ENCODE measurements at regions not wholly inside any gene's neighbourhood (a gene's known extent, or its start where the extent isn't known, plus 50 kb on each side); places are given as distances from the start of the nearest gene placed in this dataset.

GRCh38 chr3:153767601-153768560 lies 353.3 kb upstream of the ARHGEF26 start:
- H3K4me3 ChIP-seq (ENCODE audit: low read length), result no peak overlapping the region
- peaks cover 48% of the 10 kb centered on the region for H3K4me1 ChIP-seq (ENCODE audit: control insufficient read depth, low read length)
- H3K36me3 ChIP-seq (ENCODE audit: control insufficient read depth, low read length), result peaks cover 3% of the 10 kb centered on the region
- H3K4me2 ChIP-seq (ENCODE audit: low read length), result no peak overlapping the region
- no peaks in the 10 kb centered on the region; the same call in 1 of the 2 replicates for H3K9me3 ChIP-seq (ENCODE audit: control insufficient read depth, insufficient read depth, low read length)
- no peaks in the 10 kb centered on the region for H3K79me2 ChIP-seq (ENCODE audit: control insufficient read depth, low read length)
- no peak for TF ChIP-seq EZH2phosphoT487 (IDR thresholded peaks at IDR 0.05; ENCODE audit: borderline replicate concordance, low read length)
- TF ChIP-seq, protein P1, sequence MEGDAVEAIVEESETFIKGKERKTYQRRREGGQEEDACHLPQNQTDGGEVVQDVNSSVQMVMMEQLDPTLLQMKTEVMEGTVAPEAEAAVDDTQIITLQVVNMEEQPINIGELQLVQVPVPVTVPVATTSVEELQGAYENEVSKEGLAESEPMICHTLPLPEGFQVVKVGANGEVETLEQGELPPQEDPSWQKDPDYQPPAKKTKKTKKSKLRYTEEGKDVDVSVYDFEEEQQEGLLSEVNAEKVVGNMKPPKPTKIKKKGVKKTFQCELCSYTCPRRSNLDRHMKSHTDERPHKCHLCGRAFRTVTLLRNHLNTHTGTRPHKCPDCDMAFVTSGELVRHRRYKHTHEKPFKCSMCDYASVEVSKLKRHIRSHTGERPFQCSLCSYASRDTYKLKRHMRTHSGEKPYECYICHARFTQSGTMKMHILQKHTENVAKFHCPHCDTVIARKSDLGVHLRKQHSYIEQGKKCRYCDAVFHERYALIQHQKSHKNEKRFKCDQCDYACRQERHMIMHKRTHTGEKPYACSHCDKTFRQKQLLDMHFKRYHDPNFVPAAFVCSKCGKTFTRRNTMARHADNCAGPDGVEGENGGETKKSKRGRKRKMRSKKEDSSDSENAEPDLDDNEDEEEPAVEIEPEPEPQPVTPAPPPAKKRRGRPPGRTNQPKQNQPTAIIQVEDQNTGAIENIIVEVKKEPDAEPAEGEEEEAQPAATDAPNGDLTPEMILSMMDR (IDR thresholded peaks at IDR 0.05; ENCODE audit: low read depth, low read length, poor library complexity, severe bottlenecking), result no peak
- no peaks in the 10 kb centered on the region for H3K27me3 ChIP-seq (ENCODE audit: control insufficient read depth, low read length)
- peaks cover 9% of the 10 kb centered on the region for H3F3A ChIP-seq (ENCODE audit: control insufficient read depth, insufficient read depth)
- no peaks in the 10 kb centered on the region for H3K9me2 ChIP-seq (replicated peaks; ENCODE audit: control insufficient read depth, low read length)
- no peak overlapping the region for H3K27ac ChIP-seq (ENCODE audit: low read depth, low read length)
- no peaks in the 10 kb centered on the region for H4K20me1 ChIP-seq (ENCODE audit: control insufficient read depth, insufficient read depth, low read depth, low read length)

GRCh38 chr3:153768561-153769469 lies 352.4 kb upstream of the ARHGEF26 start:
- H3K4me2 ChIP-seq (ENCODE audit: low read length), result 0 out of 2 replicates have a peak overlapping the region, but pooled peaks have one; percentile 20
- peaks cover 39% of the 10 kb centered on the region for H3K4me1 ChIP-seq (ENCODE audit: control insufficient read depth, low read length)
- no peaks in the 10 kb centered on the region for H3K27me3 ChIP-seq (ENCODE audit: control insufficient read depth, low read length)
- TF ChIP-seq, protein P1 (IDR thresholded peaks at IDR 0.05; ENCODE audit: low read depth, low read length, poor library complexity, severe bottlenecking), result peak; percentile 89
- no peak for TF ChIP-seq EZH2phosphoT487 (IDR thresholded peaks at IDR 0.05; ENCODE audit: borderline replicate concordance, low read length)
- H3K4me3 ChIP-seq (ENCODE audit: low read length), result no peak overlapping the region
- H3K27ac ChIP-seq (ENCODE audit: low read depth, low read length), result no peak overlapping the region
- H4K20me1 ChIP-seq (ENCODE audit: control insufficient read depth, insufficient read depth, low read depth, low read length), result no peaks in the 10 kb centered on the region
- H3F3A ChIP-seq (ENCODE audit: control insufficient read depth, insufficient read depth), result peaks cover 9% of the 10 kb centered on the region
- H3K79me2 ChIP-seq (ENCODE audit: control insufficient read depth, low read length), result no peaks in the 10 kb centered on the region
- no peaks in the 10 kb centered on the region for H3K9me2 ChIP-seq (replicated peaks; ENCODE audit: control insufficient read depth, low read length)
- no peaks in the 10 kb centered on the region; the same call in 1 of the 2 replicates for H3K9me3 ChIP-seq (ENCODE audit: control insufficient read depth, insufficient read depth, low read length)
- no peaks in the 10 kb centered on the region for H3K36me3 ChIP-seq (ENCODE audit: control insufficient read depth, low read length)

GRCh38 chr3:153783106-153783505 lies 338.1 kb upstream of the ARHGEF26 start:
- no peak overlapping the region for H3K4me2 ChIP-seq (ENCODE audit: low read length)
- H3K9me2 ChIP-seq (replicated peaks; ENCODE audit: control insufficient read depth, low read length), result no peaks in the 10 kb centered on the region
- no peaks in the 10 kb centered on the region for H3F3A ChIP-seq (ENCODE audit: control insufficient read depth, insufficient read depth)
- no peaks in the 10 kb centered on the region for H3K36me3 ChIP-seq (ENCODE audit: control insufficient read depth, low read length)
- H4K20me1 ChIP-seq (ENCODE audit: control insufficient read depth, insufficient read depth, low read depth, low read length), result no peaks in the 10 kb centered on the region
- no peak overlapping the region for H3K4me3 ChIP-seq (ENCODE audit: low read length)
- TF ChIP-seq EZH2phosphoT487 (IDR thresholded peaks at IDR 0.05; ENCODE audit: borderline replicate concordance, low read length), result no peak
- TF ChIP-seq, protein P1 (IDR thresholded peaks at IDR 0.05; ENCODE audit: low read depth, low read length, poor library complexity, severe bottlenecking), result no peak
- no peaks in the 10 kb centered on the region for H3K79me2 ChIP-seq (ENCODE audit: control insufficient read depth, low read length)
- H3K27me3 ChIP-seq (ENCODE audit: control insufficient read depth, low read length), result no peaks in the 10 kb centered on the region
- peaks cover 5% of the 10 kb centered on the region for H3K4me1 ChIP-seq (ENCODE audit: control insufficient read depth, low read length)
- no peak overlapping the region for H3K27ac ChIP-seq (ENCODE audit: low read depth, low read length)
- no peaks in the 10 kb centered on the region for H3K9me3 ChIP-seq (ENCODE audit: control insufficient read depth, insufficient read depth, low read length)
